HepG2 (cell line): ENCODE measurements at regions not wholly inside any gene's neighbourhood (a gene's known extent, or its start where the extent isn't known, plus 50 kb on each side); places are given as distances from the start of the nearest gene placed in this dataset.

ENCODE experiments used
- ATAC-seq: fragments of 200-7000 bp; cut with Tn5 transposase; 3 replicates; pipeline ENCODE4 v1.9.1; 2020; ENCODE audit warnings: mild to moderate bottlenecking, moderate library complexity
- BruUV-seq: library from RNA; stranded (reverse); fragments of 400-500 nt; replicated peaks from 2 replicates; lab custom pipeline; 2021; lab: Mats Ljungman, UMichigan
- CTCF ChIA-PET: fragments of 300-600 bp; formaldehyde crosslinking; extraction: SDS; loops from one replicate; lab custom pipeline; 2021; ENCODE audit warnings: low total read pairs, inconsistent platforms, low intra/inter-chr PET ratio; lab: Yijun Ruan, JAX
- POLR2A ChIA-PET: fragments of 350-600 bp; sonication (Branson Sonifier 250); formaldehyde crosslinking; loops from one replicate; lab custom pipeline; 2020; ENCODE audit warnings: antibody characterized with exemption, inconsistent platforms; lab: Yijun Ruan, JAX
- DNase-seq: peaks from one replicate; pipeline ENCODE4 v3.0.0-alpha.2; 2015; ENCODE audit warnings: low spot score
- FAIRE-seq: peaks from 3 replicates; lab custom pipeline; 2011; peaks lifted over from hg19 to GRCh38; lab: Jason Lieb, UNC
- H2AFZ ChIP-seq: one replicate; pipeline ENCODE4 v1.6.1; 2011; ENCODE audit warnings: low read length, inconsistent platforms
- H3K27ac ChIP-seq: fragments of 300-600 bp; 3 replicates; pipeline ENCODE4 v1.8.0; 2011; ENCODE audit warnings: mixed run types, mild to moderate bottlenecking, mixed read lengths, low read length, inconsistent platforms; ENCODE audit not compliant: insufficient read depth; ENCODE audit errors: extremely low read length
- H3K27me3 ChIP-seq, 2 experiments: fragments of 200-600 bp in 1 of 2; 2 replicates in 1 of 2; 3 replicates in 1 of 2; pipeline versions ENCODE4 v1.6.0 to v1.8.0; 2011; ENCODE audit warnings: low read length in 2 of 2, mild to moderate bottlenecking in 2 of 2, moderate library complexity in 2 of 2, inconsistent platforms in 1 of 2; ENCODE audit not compliant: insufficient read depth in 2 of 2, control insufficient read depth in 1 of 2
- H3K36me3 ChIP-seq, 2 experiments: fragments of 200-600 bp in 1 of 2; replicated peaks in 1 of 2; 2 replicates in 1 of 2; 3 replicates in 1 of 2; pipeline versions ENCODE4 v1.5.1 to v1.8.0; 2011; ENCODE audit warnings: low read length in 2 of 2, inconsistent platforms in 1 of 2; ENCODE audit not compliant: insufficient read depth in 2 of 2, control insufficient read depth in 1 of 2
- H3K4me1 ChIP-seq: 2 replicates; pipeline ENCODE4 v1.5.1; 2012; ENCODE audit warnings: low read length, inconsistent platforms; ENCODE audit not compliant: insufficient read depth
- H3K4me2 ChIP-seq: 2 replicates; pipeline ENCODE4 v1.6.0; 2011; ENCODE audit warnings: low read depth, low read length, inconsistent platforms
- H3K4me3 ChIP-seq, 3 experiments: fragments of 200-600 bp in 1 of 3; sonication (generic), shearing (Covaris generic) in 1 of 3; replicated peaks in 1 of 3; 2 replicates each; pipeline ENCODE4 v1.5.1; 2011 to 2016; ENCODE audit warnings: low read length in 3 of 3, inconsistent platforms in 2 of 3, low read depth in 2 of 3, mild to moderate bottlenecking in 2 of 3, control low read depth in 1 of 3, mixed read lengths in 1 of 3; ENCODE audit not compliant: insufficient read depth in 1 of 3
- H3K79me2 ChIP-seq: one replicate; pipeline ENCODE4 v1.6.1; 2011; ENCODE audit warnings: low read length, inconsistent platforms; ENCODE audit not compliant: insufficient read depth
- H3K9ac ChIP-seq: 2 replicates; pipeline ENCODE4 v1.6.0; 2011; ENCODE audit warnings: mild to moderate bottlenecking, low read depth, low read length, inconsistent platforms; ENCODE audit not compliant: insufficient read depth
- H3K9me3 ChIP-seq: 2 replicates; pipeline ENCODE4 v1.5.1; 2012; ENCODE audit warnings: mild to moderate bottlenecking, low read length
- H4K20me1 ChIP-seq: 2 replicates; pipeline ENCODE4 v1.6.0; 2011; ENCODE audit warnings: inconsistent platforms, mild to moderate bottlenecking, low read length, moderate library complexity; ENCODE audit not compliant: insufficient read depth
- DR1 ChIP-seq: sonication (generic); formaldehyde crosslinking; IDR thresholded peaks from 2 replicates; pipeline ENCODE4 v1.8.0; 2021; ENCODE audit warnings: mild to moderate bottlenecking, missing genetic modification reagents, inconsistent platforms
- FIP1L1 ChIP-seq: fragments of 200-400 bp; formaldehyde crosslinking; IDR thresholded peaks from 2 replicates; pipeline ENCODE4 v1.6.1; 2018; ENCODE audit warnings: low read depth, mild to moderate bottlenecking, low read length, moderate library complexity, borderline replicate concordance; ENCODE audit not compliant: insufficient read depth
- KMT2B ChIP-seq: IDR thresholded peaks from 2 replicates; pipeline ENCODE4 v1.6.1; 2016; ENCODE audit warnings: missing genetic modification reagents, missing compliant biosample characterization
- MBNL3 ChIP-seq: fragments of 250-450 bp; sonication (Bioruptor Pico); conservative IDR thresholded peaks from 2 replicates; pipeline ENCODE4 v1.8.0; 2022; ENCODE audit warnings: mild to moderate bottlenecking, inconsistent platforms
- NPAS2 ChIP-seq: sonication (generic); formaldehyde crosslinking; IDR thresholded peaks from 2 replicates; pipeline ENCODE4 v1.8.0; 2022; ENCODE audit warnings: mild to moderate bottlenecking, missing genetic modification reagents, borderline replicate concordance
- RCOR2 ChIP-seq: IDR thresholded peaks from 2 replicates; pipeline ENCODE4 v1.6.1; 2016; ENCODE audit warnings: missing biosample characterization, missing genetic modification reagents
- ZC3H4 ChIP-seq: sonication (generic); formaldehyde crosslinking; IDR thresholded peaks from 2 replicates; pipeline ENCODE4 v1.4.0; 2020; ENCODE audit warnings: missing genetic modification reagents, borderline replicate concordance
- ZNF562 ChIP-seq: sonication (generic); formaldehyde crosslinking; IDR thresholded peaks from 2 replicates; pipeline ENCODE4 v1.8.0; 2022; ENCODE audit warnings: missing genetic modification reagents, borderline replicate concordance
- ZNF598 ChIP-seq: sonication (generic); formaldehyde crosslinking; IDR thresholded peaks from 2 replicates; pipeline ENCODE4 v1.5.1; 2020; ENCODE audit warnings: mild to moderate bottlenecking, missing genetic modification reagents, borderline replicate concordance
- WGBS: methylation state at CpG from one replicate; pipeline ENCODE4 v1.1.6; 2017; ENCODE audit warnings: low lambda C conversion rate; 5-methylcytosine and 5-hydroxymethylcytosine counted together
- in situ Hi-C: cut with HindIII; loops from 2 replicates; pipeline ENCODE4 v1.10.0; 2017; ENCODE audit warnings: low pct_unique_long_range_greater_than_20kb; ENCODE audit not compliant: extremely low pct_ligation_motif_present
- intact Hi-C: fragments of 100-400 bp; cut with micrococcal nuclease; formaldehyde crosslinking; loops from one replicate; pipeline ENCODE4 v1.10.0; 2022; ENCODE audit not compliant: unreplicated experiment
- TF ChIP-seq, protein P1 (sequence below): sonication (generic); formaldehyde crosslinking; IDR thresholded peaks from 2 replicates; pipeline ENCODE4 v1.4.0; 2020; ENCODE audit warnings: missing genetic modification reagents, borderline replicate concordance

- Histone ChIP-seq H3K79me2 (no peaks in the 10 kb centered on the region), H3K9me3 (peaks cover 15% of the 10 kb centered on the region; the same call in 1 of the 2 replicates), H3K27me3 (no peaks in the 10 kb centered on the region), H2AFZ (no peak overlapping the region), H3K4me2 (no peak overlapping the region), H4K20me1 (no peaks in the 10 kb centered on the region), H3K27ac (no peak overlapping the region), H3K9ac (no peak overlapping the region), H3K4me1 (no peaks in the 10 kb centered on the region), H3K4me3 (no peak overlapping the region), H3K36me3 (no peaks in the 10 kb centered on the region)
- no peak for DNase-seq
- no peak for ATAC-seq
- 0% methylated on average over 10 of the region's 10 CpGs for WGBS
- no peak for FAIRE-seq
- no TSS peak for BruUV-seq
- POLR2A ChIA-PET: no interaction called here
- TF ChIP-seq KMT2B (no peak), ZC3H4 (CRISPR knock-in tag) (no peak), DR1 (no peak), FIP1L1 (no peak), ZNF562 (CRISPR knock-in tag) (no peak), ZNF598 (CRISPR knock-in tag) (no peak), RCOR2 (CRISPR knock-in tag) (no peak), MBNL3 (CRISPR knock-in tag) (no peak), NPAS2 (no peak)
- TF ChIP-seq, protein P1, sequence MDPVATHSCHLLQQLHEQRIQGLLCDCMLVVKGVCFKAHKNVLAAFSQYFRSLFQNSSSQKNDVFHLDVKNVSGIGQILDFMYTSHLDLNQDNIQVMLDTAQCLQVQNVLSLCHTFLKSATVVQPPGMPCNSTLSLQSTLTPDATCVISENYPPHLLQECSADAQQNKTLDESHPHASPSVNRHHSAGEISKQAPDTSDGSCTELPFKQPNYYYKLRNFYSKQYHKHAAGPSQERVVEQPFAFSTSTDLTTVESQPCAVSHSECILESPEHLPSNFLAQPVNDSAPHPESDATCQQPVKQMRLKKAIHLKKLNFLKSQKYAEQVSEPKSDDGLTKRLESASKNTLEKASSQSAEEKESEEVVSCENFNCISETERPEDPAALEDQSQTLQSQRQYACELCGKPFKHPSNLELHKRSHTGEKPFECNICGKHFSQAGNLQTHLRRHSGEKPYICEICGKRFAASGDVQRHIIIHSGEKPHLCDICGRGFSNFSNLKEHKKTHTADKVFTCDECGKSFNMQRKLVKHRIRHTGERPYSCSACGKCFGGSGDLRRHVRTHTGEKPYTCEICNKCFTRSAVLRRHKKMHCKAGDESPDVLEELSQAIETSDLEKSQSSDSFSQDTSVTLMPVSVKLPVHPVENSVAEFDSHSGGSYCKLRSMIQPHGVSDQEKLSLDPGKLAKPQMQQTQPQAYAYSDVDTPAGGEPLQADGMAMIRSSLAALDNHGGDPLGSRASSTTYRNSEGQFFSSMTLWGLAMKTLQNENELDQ (CRISPR knock-in tag): no peak
- in situ Hi-C loops: no loop called here
- intact Hi-C loops: no loop called here
- CTCF ChIA-PET: no interaction called here
These were observed 425.8 kb upstream of the AUTS2 start for GRCh38 chr7:69172357-69173077.
